ENCODE measurements at regions not wholly inside any gene's neighbourhood (a gene's known extent, or its start where the extent isn't known, plus 50 kb on each side); places are given as distances from the start of the nearest gene placed in this dataset.

DNA sequence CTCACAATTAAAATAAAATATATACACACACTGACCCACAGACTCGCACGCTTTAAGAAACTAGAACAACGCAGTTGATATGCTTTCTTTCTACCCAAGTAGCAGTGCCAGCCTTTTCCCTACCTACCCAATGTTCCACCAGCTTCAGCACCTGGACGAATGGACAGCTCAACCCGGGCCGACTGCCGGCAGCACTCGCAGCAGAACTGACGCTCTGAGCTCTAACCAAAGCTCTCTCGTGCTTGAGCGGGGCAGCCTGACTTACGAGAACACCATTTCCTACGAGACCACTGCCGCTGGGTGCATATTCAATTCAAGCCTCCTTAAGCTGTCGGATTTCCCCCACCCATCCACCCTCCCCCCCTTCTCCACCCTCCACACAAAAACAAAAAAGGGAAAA, 127.4 kb upstream of the DPYD start:
- intact Hi-C loops (cut with DNase I; ENCODE audit: low total_unique reads): loop anchor here (5.0 kb wide), 1 partner anchor 806 kb away; no protein-coding TSS in a partner anchor
- peak; percentile 35 to 78 for DNase-seq (ENCODE audit: low spot score in 2 of 2)
- Histone ChIP-seq H3K4me1 (peaks cover under 1 to 3% of the 10 kb centered on the region in 2 donors), H3K4me3 (peak overlapping the region in 1 of 3 donors; percentile 24), H3K9me3 (no peaks in the 10 kb centered on the region), H3K27me3 (peaks cover 0 to 54% of the 10 kb centered on the region in 2 donors), H3K36me3 (no peaks in the 10 kb centered on the region), H3K27ac (no peak overlapping the region)
- TF ChIP-seq POLR2A (IDR thresholded peaks at IDR 0.05): no peak
- TF ChIP-seq, protein P1, sequence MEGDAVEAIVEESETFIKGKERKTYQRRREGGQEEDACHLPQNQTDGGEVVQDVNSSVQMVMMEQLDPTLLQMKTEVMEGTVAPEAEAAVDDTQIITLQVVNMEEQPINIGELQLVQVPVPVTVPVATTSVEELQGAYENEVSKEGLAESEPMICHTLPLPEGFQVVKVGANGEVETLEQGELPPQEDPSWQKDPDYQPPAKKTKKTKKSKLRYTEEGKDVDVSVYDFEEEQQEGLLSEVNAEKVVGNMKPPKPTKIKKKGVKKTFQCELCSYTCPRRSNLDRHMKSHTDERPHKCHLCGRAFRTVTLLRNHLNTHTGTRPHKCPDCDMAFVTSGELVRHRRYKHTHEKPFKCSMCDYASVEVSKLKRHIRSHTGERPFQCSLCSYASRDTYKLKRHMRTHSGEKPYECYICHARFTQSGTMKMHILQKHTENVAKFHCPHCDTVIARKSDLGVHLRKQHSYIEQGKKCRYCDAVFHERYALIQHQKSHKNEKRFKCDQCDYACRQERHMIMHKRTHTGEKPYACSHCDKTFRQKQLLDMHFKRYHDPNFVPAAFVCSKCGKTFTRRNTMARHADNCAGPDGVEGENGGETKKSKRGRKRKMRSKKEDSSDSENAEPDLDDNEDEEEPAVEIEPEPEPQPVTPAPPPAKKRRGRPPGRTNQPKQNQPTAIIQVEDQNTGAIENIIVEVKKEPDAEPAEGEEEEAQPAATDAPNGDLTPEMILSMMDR (IDR thresholded peaks at IDR 0.05): no peak
- no peak for TF ChIP-seq POLR2AphosphoS5 (IDR thresholded peaks at IDR 0.05)

DNA sequence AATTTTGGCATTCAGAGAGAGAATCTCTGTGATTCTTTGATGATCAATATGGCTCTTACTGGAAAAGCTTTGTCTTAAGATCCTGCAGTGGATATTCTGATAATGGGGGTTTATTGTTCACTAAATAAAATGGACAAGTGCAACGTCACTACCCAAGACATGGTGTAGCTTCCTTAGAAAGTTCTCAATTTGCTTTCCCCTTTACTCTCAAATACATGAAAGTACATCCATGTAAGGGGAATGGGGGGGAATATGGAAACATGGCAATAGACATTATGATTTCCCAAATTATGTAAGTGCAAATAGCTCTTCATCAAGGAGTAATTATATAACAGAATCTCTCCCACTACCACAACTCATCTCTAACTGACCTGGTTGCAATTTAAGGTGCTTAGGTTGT, 126.3 kb upstream of the DPYD start:
- H3K4me3 ChIP-seq: no peak overlapping the region
- no peaks in the 10 kb centered on the region for H3K9me3 ChIP-seq
- H3K27me3 ChIP-seq: peaks cover 0 to 55% of the 10 kb centered on the region in 2 donors
- TF ChIP-seq POLR2A (IDR thresholded peaks at IDR 0.05) (no peak), POLR2AphosphoS5 (IDR thresholded peaks at IDR 0.05) (no peak)
- TF ChIP-seq, protein P1 (IDR thresholded peaks at IDR 0.05): no peak
- H3K27ac ChIP-seq: no peak overlapping the region
- no peaks in the 10 kb centered on the region for H3K36me3 ChIP-seq
- no peak for DNase-seq (ENCODE audit: low spot score in 2 of 2)
- intact Hi-C loops (cut with DNase I; ENCODE audit: low total_unique reads): loop anchor here (5.0 kb wide), 1 partner anchor 805 kb away; no protein-coding TSS in a partner anchor
- peaks cover 0 to 3% of the 10 kb centered on the region in 2 donors for H3K4me1 ChIP-seq

DNA sequence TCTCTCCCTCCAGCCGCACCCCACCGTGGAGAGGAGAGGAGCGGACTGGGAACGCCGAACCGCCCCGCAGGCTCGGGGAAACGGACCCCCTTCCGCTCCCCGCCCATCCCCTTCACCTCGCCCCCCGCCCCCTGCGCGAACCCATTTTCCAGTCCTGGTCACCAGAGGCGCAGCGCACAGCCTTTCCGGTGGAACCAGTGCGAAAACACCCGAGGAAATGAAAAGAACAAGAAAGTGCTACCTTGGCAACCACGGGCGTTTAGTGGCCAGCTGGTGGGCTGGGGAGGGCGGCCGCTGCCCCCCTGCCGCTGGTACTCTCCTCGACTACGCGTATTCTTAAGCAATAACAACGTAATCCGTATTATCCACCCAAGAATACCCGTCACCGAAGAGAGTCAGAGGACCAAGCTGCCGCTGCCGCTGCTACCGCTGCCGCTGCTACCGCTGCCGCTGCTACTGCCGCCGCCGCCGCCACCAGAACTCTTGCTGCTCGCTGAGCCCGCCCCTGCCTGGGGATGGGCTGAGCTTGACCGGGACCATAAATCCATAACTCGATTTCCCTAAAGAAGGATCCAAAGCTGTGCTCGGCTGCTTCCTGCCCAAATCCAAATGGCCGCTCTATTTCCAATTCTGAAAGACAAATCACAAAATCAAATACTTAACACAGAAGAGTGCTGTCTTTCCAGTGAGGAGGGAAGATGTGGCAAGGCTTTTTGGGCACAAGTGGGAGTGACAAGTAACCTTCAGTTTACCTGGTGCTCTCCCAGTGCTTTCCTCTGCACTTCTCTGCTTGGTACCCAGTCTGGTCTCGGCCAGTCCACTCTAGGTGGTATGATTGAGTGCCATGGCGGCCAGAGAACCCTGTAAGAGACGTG, 125.2 kb upstream of the DPYD start:
- peaks cover 0 to 55% of the 10 kb centered on the region in 2 donors for H3K27me3 ChIP-seq
- H3K27ac ChIP-seq: no peak overlapping the region
- intact Hi-C loops (cut with DNase I; ENCODE audit: low total_unique reads): loop anchor here (5.0 kb wide), 1 partner anchor 804 kb away; no protein-coding TSS in a partner anchor
- TF ChIP-seq POLR2AphosphoS5 (IDR thresholded peaks at IDR 0.05): no peak
- TF ChIP-seq, protein P1 (IDR thresholded peaks at IDR 0.05): no peak
- no peak for TF ChIP-seq POLR2A (IDR thresholded peaks at IDR 0.05)
- no peaks in the 10 kb centered on the region for H3K36me3 ChIP-seq
- H3K4me1 ChIP-seq: peaks cover 0 to 3% of the 10 kb centered on the region in 2 donors
- no peak for DNase-seq (ENCODE audit: low spot score in 2 of 2)
- H3K4me3 ChIP-seq: peak overlapping the region; percentile 38 to 68 (median 43)
- H3K9me3 ChIP-seq: no peaks in the 10 kb centered on the region

DNA sequence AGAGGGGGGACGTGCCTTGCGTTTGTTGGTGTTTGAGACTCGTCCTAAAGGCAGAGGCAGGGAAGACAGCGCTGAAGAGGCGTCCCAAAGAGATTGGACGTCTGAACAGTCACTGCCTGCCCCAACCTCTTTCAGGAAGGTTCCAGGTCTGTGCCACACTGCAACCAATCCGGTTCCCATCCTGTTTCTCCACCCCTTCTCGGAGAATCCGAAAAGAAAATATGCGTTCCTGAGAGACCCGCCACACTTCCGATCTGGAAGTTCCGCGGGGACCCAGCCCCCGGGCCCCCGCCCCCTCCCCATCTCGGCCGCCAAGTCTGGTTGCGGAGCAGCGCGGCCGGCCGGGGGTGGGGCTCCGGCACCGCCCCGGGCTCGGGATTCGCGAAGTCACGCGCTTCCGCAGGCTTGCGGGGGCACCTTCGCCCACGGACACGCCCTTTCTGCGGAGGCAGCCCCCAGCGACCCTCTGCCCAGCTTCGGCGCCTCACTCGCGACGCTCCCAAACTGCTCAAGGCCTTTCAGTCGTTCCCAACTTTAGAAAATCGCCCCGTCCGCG, 124.5 kb upstream of the DPYD start:
- Histone ChIP-seq H3K27me3 (peaks cover 0 to 54% of the 10 kb centered on the region in 2 donors), H3K36me3 (no peaks in the 10 kb centered on the region), H3K4me1 (peaks cover 0 to 3% of the 10 kb centered on the region in 2 donors), H3K4me3 (peak overlapping the region; percentile 38 to 68 (median 43)), H3K9me3 (no peaks in the 10 kb centered on the region), H3K27ac (no peak overlapping the region)
- no peak for DNase-seq (ENCODE audit: low spot score in 2 of 2)
- intact Hi-C loops (cut with DNase I; ENCODE audit: low total_unique reads): loop anchor here (5.0 kb wide), 1 partner anchor 803 kb away; no protein-coding TSS in a partner anchor
- TF ChIP-seq POLR2AphosphoS5 (IDR thresholded peaks at IDR 0.05) (no peak), POLR2A (IDR thresholded peaks at IDR 0.05) (no peak)
- TF ChIP-seq, protein P1 (IDR thresholded peaks at IDR 0.05): no peak

DNA sequence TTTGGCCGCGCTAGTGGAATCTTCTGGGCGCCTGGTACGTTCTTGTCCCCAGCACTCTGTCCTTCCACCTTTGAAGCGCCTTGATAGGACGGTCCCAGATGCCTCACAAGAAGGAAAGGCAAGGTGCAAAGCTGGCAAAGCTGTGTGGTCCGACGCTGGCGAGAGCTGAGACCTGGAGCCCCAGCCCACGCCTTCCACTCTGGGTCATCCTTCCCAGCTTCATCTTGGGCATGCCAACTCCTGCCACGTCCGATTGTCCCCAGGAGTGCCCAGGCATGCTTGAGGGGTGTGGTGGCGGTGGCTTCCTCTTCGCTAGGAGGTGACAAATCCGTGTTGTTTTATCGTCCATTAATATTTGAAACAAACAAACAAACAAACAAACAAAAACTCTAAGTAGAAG, 123.9 kb upstream of the DPYD start:
- Histone ChIP-seq H3K27ac (no peak overlapping the region), H3K4me3 (peak overlapping the region in 1 of 3 donors; percentile 38), H3K4me1 (peaks cover 0 to 3% of the 10 kb centered on the region in 2 donors), H3K27me3 (peaks cover 0 to 49% of the 10 kb centered on the region in 2 donors), H3K9me3 (no peaks in the 10 kb centered on the region), H3K36me3 (no peaks in the 10 kb centered on the region)
- no peak for DNase-seq (ENCODE audit: low spot score in 2 of 2)
- intact Hi-C loops (cut with DNase I; ENCODE audit: low total_unique reads): loop anchor here (5.0 kb wide), 1 partner anchor 802 kb away; no protein-coding TSS in a partner anchor
- no peak for TF ChIP-seq POLR2A (IDR thresholded peaks at IDR 0.05)
- TF ChIP-seq, protein P1 (IDR thresholded peaks at IDR 0.05): no peak
- no peak for TF ChIP-seq POLR2AphosphoS5 (IDR thresholded peaks at IDR 0.05)
